Calu3 (cell line): ENCODE measurements at regions not wholly inside any gene's neighbourhood (a gene's known extent, or its start where the extent isn't known, plus 50 kb on each side); places are given as distances from the start of the nearest gene placed in this dataset.

Source experiments
- BruUV-seq: library from RNA; stranded (reverse); fragments of 400-500 nt; replicated peaks from 2 replicates; lab custom pipeline; 2021; lab: Mats Ljungman, UMichigan
- CTCF ChIA-PET: fragments of 300-600 bp; sonication (Branson Sonifier 250); formaldehyde crosslinking; loops from one replicate; lab custom pipeline; 2022; ENCODE audit warnings: antibody characterized with exemption; lab: Charles Lee
- DNase-seq: peaks from one replicate; pipeline ENCODE4 v3.0.0; 2022
- H3K27ac Mint-ChIP-seq: one replicate; pipeline ENCODE4 v1.8.0; 2022; ENCODE audit warnings: mixed read lengths; ENCODE audit not compliant: unreplicated experiment
- H3K27me3 Mint-ChIP-seq: one replicate; pipeline ENCODE4 v1.8.0; 2022; ENCODE audit warnings: mixed read lengths; ENCODE audit not compliant: unreplicated experiment
- H3K36me3 Mint-ChIP-seq: one replicate; pipeline ENCODE4 v1.8.0; 2022; ENCODE audit warnings: mild to moderate bottlenecking, moderate library complexity, mixed read lengths; ENCODE audit not compliant: insufficient read depth, unreplicated experiment
- H3K4me1 Mint-ChIP-seq: one replicate; pipeline ENCODE4 v1.8.0; 2022; ENCODE audit warnings: mild to moderate bottlenecking, low read depth, mixed read lengths; ENCODE audit not compliant: unreplicated experiment
- H3K4me3 Mint-ChIP-seq: one replicate; pipeline ENCODE4 v1.8.0; 2022; ENCODE audit warnings: mild to moderate bottlenecking, low read depth, moderate library complexity, mixed read lengths; ENCODE audit not compliant: unreplicated experiment
- H3K9me3 Mint-ChIP-seq: one replicate; pipeline ENCODE4 v1.8.0; 2022; ENCODE audit warnings: low read depth, mixed read lengths; ENCODE audit not compliant: unreplicated experiment
- CTCF ChIP-seq: fragments of 200-600 bp; IDR thresholded peaks from one replicate; pipeline ENCODE4 v1.8.0; 2022; ENCODE audit warnings: antibody characterized with exemption; ENCODE audit not compliant: unreplicated experiment
- intact Hi-C: fragments of 100-400 bp; cut with micrococcal nuclease; formaldehyde crosslinking; loops from one replicate; pipeline ENCODE4 v1.10.0; 2022; ENCODE audit not compliant: unreplicated experiment

- Mint-ChIP-seq H3K4me3 (no peak overlapping the region), H3K4me1 (peaks cover 16% of the 10 kb centered on the region), H3K36me3 (peaks cover 5% of the 10 kb centered on the region), H3K27me3 (no peaks in the 10 kb centered on the region), H3K27ac (no peak overlapping the region), H3K9me3 (no peaks in the 10 kb centered on the region)
- intact Hi-C loops, result no loop called here
- CTCF ChIA-PET, result no interaction called here
- BruUV-seq, result no TSS peak
- no peak for TF ChIP-seq CTCF
- DNase-seq, result no peak
These were observed 83.0 kb upstream of the UBL3 start for GRCh38 chr13:29933401-29933800.

DNA sequence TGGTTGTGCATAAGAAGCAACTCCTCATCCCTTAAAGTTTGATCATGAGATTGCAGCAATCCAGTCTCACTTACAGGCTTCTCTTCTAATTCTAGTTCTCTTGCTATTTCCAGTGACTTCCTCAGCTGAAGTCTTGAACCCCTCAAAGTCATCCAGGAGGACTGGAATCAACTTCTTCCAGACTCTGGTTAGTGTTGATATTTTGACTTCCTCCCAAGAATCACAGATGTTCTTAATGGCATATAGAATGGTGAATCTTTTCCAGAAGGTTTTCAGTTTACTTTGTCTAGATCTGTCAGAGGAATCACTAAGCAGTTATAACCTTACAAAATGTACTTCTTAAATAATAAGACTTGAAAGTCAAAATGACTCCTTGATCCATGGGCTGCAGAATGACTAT lies 81.3 kb upstream of the UBL3 start:
- DNase-seq, result no peak

GRCh38 chr13:29929062-29929847 lies 78.8 kb upstream of the UBL3 start:
- BruUV-seq, result no TSS peak
- peaks cover 4% of the 10 kb centered on the region for H3K36me3 Mint-ChIP-seq
- no peaks in the 10 kb centered on the region for H3K9me3 Mint-ChIP-seq
- CTCF ChIA-PET, result interaction anchor here (0.6 kb wide), 1 partner anchor 10 kb away, joined by 5 read pairs; no protein-coding TSS in a partner anchor
- H3K4me1 Mint-ChIP-seq, result peaks cover 25% of the 10 kb centered on the region
- no peak overlapping the region for H3K27ac Mint-ChIP-seq
- DNase-seq, result no peak
- H3K27me3 Mint-ChIP-seq, result no peaks in the 10 kb centered on the region
- no peak overlapping the region for H3K4me3 Mint-ChIP-seq
- no peak for TF ChIP-seq CTCF
- intact Hi-C loops, result loop anchor here (5.0 kb wide), 1 partner anchor 157 kb away; no protein-coding TSS in a partner anchor

More for the DNA sequence above, 81.3 kb upstream of the UBL3 start:
- H3K27ac Mint-ChIP-seq, result no peak overlapping the region
- CTCF ChIA-PET, result no interaction called here
- H3K9me3 Mint-ChIP-seq, result no peaks in the 10 kb centered on the region
- intact Hi-C loops, result no loop called here
- H3K4me3 Mint-ChIP-seq, result no peak overlapping the region
- no peaks in the 10 kb centered on the region for H3K27me3 Mint-ChIP-seq
- TF ChIP-seq CTCF, result no peak
- H3K36me3 Mint-ChIP-seq, result peaks cover 5% of the 10 kb centered on the region
- no TSS peak for BruUV-seq
- peaks cover 13% of the 10 kb centered on the region for H3K4me1 Mint-ChIP-seq

DNA sequence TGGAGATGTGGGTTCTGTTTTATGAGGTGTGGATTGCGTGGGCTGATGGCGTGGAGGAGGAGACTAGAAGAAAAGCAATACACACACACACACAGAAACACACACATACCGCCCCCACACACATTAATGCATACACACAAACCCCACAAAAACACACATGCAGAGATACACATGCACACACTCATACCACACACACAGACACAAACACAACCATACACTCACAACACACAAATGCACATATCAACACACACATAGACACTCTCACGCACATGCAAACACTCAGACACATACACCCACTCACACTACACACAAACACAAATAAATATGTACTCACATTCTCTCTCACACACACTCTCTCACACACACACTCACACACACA lies 75.7 kb upstream of the UBL3 start:
- Mint-ChIP-seq H3K27ac (peak overlapping the region; percentile 82), H3K27me3 (no peaks in the 10 kb centered on the region), H3K36me3 (peaks cover 9% of the 10 kb centered on the region), H3K4me3 (peak overlapping the region; percentile 6), H3K4me1 (peaks cover 41% of the 10 kb centered on the region), H3K9me3 (no peaks in the 10 kb centered on the region)
- TF ChIP-seq CTCF, result no peak
- intact Hi-C loops, result loop anchor here (5.0 kb wide), 1 partner anchor 154 kb away; no protein-coding TSS in a partner anchor
- no peak for DNase-seq
- BruUV-seq, result no TSS peak
- CTCF ChIA-PET, result interaction anchor here (1.4 kb wide), 1 partner anchor 187 kb away, joined by 7 read pairs; no protein-coding TSS in a partner anchor
